CD8-positive, alpha-beta memory T cell (primary cell): ENCODE measurements at regions not wholly inside any gene's neighbourhood (a gene's known extent, or its start where the extent isn't known, plus 50 kb on each side); places are given as distances from the start of the nearest gene placed in this dataset.

Experiments used
- CTCF ChIA-PET: fragments of 350-600 bp; sonication (Branson Sonifier 250); formaldehyde crosslinking; loops from one replicate; lab custom pipeline; 2021; ENCODE audit warnings: antibody characterized with exemption; lab: Charles Lee
- POLR2A ChIA-PET: fragments of 350-600 bp; sonication (Branson Sonifier 250); formaldehyde crosslinking; loops from one replicate; lab custom pipeline; 2021; ENCODE audit warnings: antibody characterized with exemption; lab: Charles Lee
- DNase-seq, 5 donors: peaks; one replicate each; pipeline versions ENCODE4 v3.0.0 to v3.0.0-alpha.2; 2020 to 2022; ENCODE audit warnings: mixed read lengths in 1 of 5
- H3K27ac ChIP-seq: one replicate; pipeline ENCODE4 v1.7.0; 2013; ENCODE audit warnings: low read depth, mild to moderate bottlenecking, low read length, moderate library complexity
- H3K27me3 ChIP-seq: 2 replicates; pipeline ENCODE4 v1.7.0; 2013; ENCODE audit warnings: low read length, mild to moderate bottlenecking; ENCODE audit not compliant: insufficient read depth, poor library complexity, severe bottlenecking
- H3K36me3 ChIP-seq: 2 replicates; pipeline ENCODE4 v1.7.0; 2013; ENCODE audit warnings: mild to moderate bottlenecking, low read length, moderate library complexity; ENCODE audit not compliant: insufficient read depth
- H3K4me1 ChIP-seq: 2 replicates; pipeline ENCODE4 v1.7.0; 2013; ENCODE audit warnings: mild to moderate bottlenecking, low read length, moderate library complexity; ENCODE audit not compliant: insufficient read depth
- H3K4me3 ChIP-seq: 2 replicates; pipeline ENCODE4 v1.7.0; 2013; ENCODE audit warnings: mild to moderate bottlenecking, low read length
- H3K9me3 ChIP-seq: 2 replicates; pipeline ENCODE4 v1.7.0; 2013; ENCODE audit warnings: mild to moderate bottlenecking, low read length
- H3K27ac Mint-ChIP-seq, 8 donors: one replicate each; pipeline ENCODE4 v1.8.0; 2020 to 2021; ENCODE audit warnings: mixed read lengths in 8 of 8, mild to moderate bottlenecking in 6 of 8, inconsistent platforms in 3 of 8, moderate library complexity in 3 of 8
- H3K27me3 Mint-ChIP-seq, 2 donors: one replicate each; pipeline ENCODE4 v1.8.0; 2020 to 2021; ENCODE audit warnings: mixed read lengths in 2 of 2, mild to moderate bottlenecking in 1 of 2, moderate library complexity in 1 of 2
- H3K36me3 Mint-ChIP-seq, 3 donors: one replicate each; pipeline ENCODE4 v1.8.0; 2020 to 2021; ENCODE audit warnings: mixed read lengths in 3 of 3, inconsistent platforms in 1 of 3, mild to moderate bottlenecking in 1 of 3
- H3K4me1 Mint-ChIP-seq, 3 donors: one replicate each; pipeline ENCODE4 v1.8.0; 2020 to 2021; ENCODE audit warnings: mixed read lengths in 3 of 3, inconsistent platforms in 1 of 3, mild to moderate bottlenecking in 1 of 3
- H3K4me3 Mint-ChIP-seq, 7 donors: one replicate each; pipeline ENCODE4 v1.8.0; 2020 to 2021; ENCODE audit warnings: mixed read lengths in 7 of 7, mild to moderate bottlenecking in 6 of 7, moderate library complexity in 4 of 7, inconsistent platforms in 2 of 7
- H3K9me3 Mint-ChIP-seq, 5 donors: one replicate each; pipeline ENCODE4 v1.8.0; 2020 to 2022; ENCODE audit warnings: mixed read lengths in 5 of 5, mild to moderate bottlenecking in 3 of 5, moderate library complexity in 2 of 5, inconsistent platforms in 1 of 5

GRCh38 chr22:22342697-22343580 lies 98.4 kb downstream of the VPREB1 start:
- DNase-seq: peak; percentile 20 to 69 (median 40)
- Mint-ChIP-seq H3K36me3 (no peaks in the 10 kb centered on the region), H3K9me3 (no peaks in the 10 kb centered on the region), H3K4me1 (no peaks in the 10 kb centered on the region), H3K27ac (no peak overlapping the region), H3K27me3 (peaks cover 4 to 12% of the 10 kb centered on the region in 2 donors), H3K4me3 (no peak overlapping the region)
- Histone ChIP-seq H3K36me3 (no peaks in the 10 kb centered on the region), H3K4me3 (no peak overlapping the region), H3K9me3 (no peaks in the 10 kb centered on the region), H3K27ac (no peak overlapping the region), H3K4me1 (no peaks in the 10 kb centered on the region), H3K27me3 (no peaks in the 10 kb centered on the region)
- ChIA-PET CTCF (interaction anchor here (0.9 to 1.7 kb wide), 5 partner anchors 9 to 138 kb away, joined by 3 to 6 read pairs (median 5); no protein-coding TSS in a partner anchor), POLR2A (no interaction called here)

- Histone ChIP-seq H3K36me3 (no peaks in the 10 kb centered on the region), H3K4me1 (no peaks in the 10 kb centered on the region), H3K27ac (no peak overlapping the region), H3K4me3 (no peak overlapping the region), H3K9me3 (no peaks in the 10 kb centered on the region), H3K27me3 (no peaks in the 10 kb centered on the region)
- Mint-ChIP-seq H3K27ac (no peak overlapping the region), H3K9me3 (no peaks in the 10 kb centered on the region), H3K4me3 (no peak overlapping the region), H3K36me3 (no peaks in the 10 kb centered on the region), H3K27me3 (peaks cover 8 to 14% of the 10 kb centered on the region in 2 donors), H3K4me1 (no peaks in the 10 kb centered on the region)
- ChIA-PET CTCF (interaction anchor here (0.9 to 1.7 kb wide), 4 partner anchors 9 to 139 kb away, joined by 3 to 6 read pairs (median 5); no protein-coding TSS in a partner anchor), POLR2A (no interaction called here)
- DNase-seq: no peak
These were observed 99.2 kb downstream of the VPREB1 start for GRCh38 chr22:22343581-22344296.

- ChIA-PET POLR2A (no interaction called here), CTCF (interaction anchor here (1.7 kb wide), 1 partner anchor 140 kb away, joined by 6 read pairs; no protein-coding TSS in a partner anchor)
- Histone ChIP-seq H3K27me3 (no peaks in the 10 kb centered on the region), H3K9me3 (no peaks in the 10 kb centered on the region), H3K4me1 (no peaks in the 10 kb centered on the region), H3K27ac (no peak overlapping the region), H3K36me3 (no peaks in the 10 kb centered on the region), H3K4me3 (no peak overlapping the region)
- no peak overlapping the region for H3K4me3 Mint-ChIP-seq
- H3K27ac Mint-ChIP-seq: no peak overlapping the region
- peaks cover 8 to 21% of the 10 kb centered on the region in 2 donors for H3K27me3 Mint-ChIP-seq
- DNase-seq: no peak
- H3K4me1 Mint-ChIP-seq: no peaks in the 10 kb centered on the region
- H3K36me3 Mint-ChIP-seq: no peaks in the 10 kb centered on the region
- H3K9me3 Mint-ChIP-seq: no peaks in the 10 kb centered on the region
These were observed 99.8 kb downstream of the VPREB1 start for GRCh38 chr22:22344430-22344829.

- Histone ChIP-seq H3K4me3 (no peak overlapping the region), H3K9me3 (no peaks in the 10 kb centered on the region), H3K27ac (no peak overlapping the region), H3K27me3 (no peaks in the 10 kb centered on the region), H3K36me3 (no peaks in the 10 kb centered on the region), H3K4me1 (no peaks in the 10 kb centered on the region)
- DNase-seq: no peak
- CTCF ChIA-PET: no interaction called here
- Mint-ChIP-seq H3K4me3 (no peak overlapping the region), H3K9me3 (no peaks in the 10 kb centered on the region), H3K27ac (peak overlapping the region in 1 of 8 donors; percentile 44), H3K36me3 (no peaks in the 10 kb centered on the region), H3K4me1 (no peaks in the 10 kb centered on the region), H3K27me3 (peaks cover 13 to 34% of the 10 kb centered on the region in 2 donors)
- POLR2A ChIA-PET: no interaction called here
These were observed 101.2 kb downstream of the VPREB1 start for GRCh38 chr22:22345781-22346180.

- H3K9me3 ChIP-seq: no peaks in the 10 kb centered on the region
- Mint-ChIP-seq H3K9me3 (no peaks in the 10 kb centered on the region), H3K4me1 (no peaks in the 10 kb centered on the region), H3K27ac (no peak overlapping the region), H3K4me3 (no peak overlapping the region), H3K27me3 (peaks cover 13 to 42% of the 10 kb centered on the region in 2 donors), H3K36me3 (no peaks in the 10 kb centered on the region)
- ChIA-PET CTCF (no interaction called here), POLR2A (no interaction called here)
- no peak overlapping the region for H3K4me3 ChIP-seq
- no peak overlapping the region for H3K27ac ChIP-seq
- no peaks in the 10 kb centered on the region for H3K4me1 ChIP-seq
- no peaks in the 10 kb centered on the region for H3K27me3 ChIP-seq
- DNase-seq: no peak
- no peaks in the 10 kb centered on the region for H3K36me3 ChIP-seq
These were observed 102.0 kb downstream of the VPREB1 start for GRCh38 chr22:22346401-22347107.

- POLR2A ChIA-PET: no interaction called here
- H3K27me3 Mint-ChIP-seq: peaks cover 13 to 54% of the 10 kb centered on the region in 2 donors
These were observed 103.7 kb downstream of the VPREB1 start for GRCh38 chr22:22348127-22348814.

GRCh38 chr22:22348815-22349454 lies 104.3 kb downstream of the VPREB1 start:
- no peak overlapping the region for H3K4me3 ChIP-seq
- Mint-ChIP-seq H3K4me1 (no peaks in the 10 kb centered on the region), H3K4me3 (no peak overlapping the region), H3K36me3 (no peaks in the 10 kb centered on the region), H3K9me3 (no peaks in the 10 kb centered on the region), H3K27ac (no peak overlapping the region), H3K27me3 (peaks cover 16 to 60% of the 10 kb centered on the region in 2 donors)
- no peaks in the 10 kb centered on the region for H3K4me1 ChIP-seq
- CTCF ChIA-PET: interaction anchor here (1.6 kb wide), 1 partner anchor 28 kb away, joined by 3 read pairs; no protein-coding TSS in a partner anchor
- no peak for DNase-seq
- POLR2A ChIA-PET: no interaction called here
- H3K9me3 ChIP-seq: no peaks in the 10 kb centered on the region
- no peaks in the 10 kb centered on the region for H3K36me3 ChIP-seq
- peaks cover under 1% of the 10 kb centered on the region for H3K27me3 ChIP-seq
- no peak overlapping the region for H3K27ac ChIP-seq

More at GRCh38 chr22:22348127-22348814, 103.7 kb downstream of the VPREB1 start:
- H3K36me3 ChIP-seq: no peaks in the 10 kb centered on the region
- H3K27me3 ChIP-seq: no peaks in the 10 kb centered on the region
- H3K27ac Mint-ChIP-seq: no peak overlapping the region
- H3K9me3 ChIP-seq: no peaks in the 10 kb centered on the region
- H3K4me3 ChIP-seq: no peak overlapping the region
- no peaks in the 10 kb centered on the region for H3K4me1 Mint-ChIP-seq
- CTCF ChIA-PET: interaction anchor here (1.6 kb wide), 1 partner anchor 27 kb away, joined by 3 read pairs; no protein-coding TSS in a partner anchor
- no peak overlapping the region for H3K27ac ChIP-seq
- H3K9me3 Mint-ChIP-seq: no peaks in the 10 kb centered on the region
- H3K36me3 Mint-ChIP-seq: no peaks in the 10 kb centered on the region
- no peak for DNase-seq
- H3K4me3 Mint-ChIP-seq: no peak overlapping the region
- no peaks in the 10 kb centered on the region for H3K4me1 ChIP-seq
